ENCODE measurements at regions not wholly inside any gene's neighbourhood (a gene's known extent, or its start where the extent isn't known, plus 50 kb on each side); places are given as distances from the start of the nearest gene placed in this dataset.

GRCh38 chr15:61511089-61511488 lies 282.0 kb upstream of the RORA start:
- intact Hi-C loops (cut with DNase I), result no loop called here
- DNase-seq (ENCODE audit: low spot score), result no peak

DNA sequence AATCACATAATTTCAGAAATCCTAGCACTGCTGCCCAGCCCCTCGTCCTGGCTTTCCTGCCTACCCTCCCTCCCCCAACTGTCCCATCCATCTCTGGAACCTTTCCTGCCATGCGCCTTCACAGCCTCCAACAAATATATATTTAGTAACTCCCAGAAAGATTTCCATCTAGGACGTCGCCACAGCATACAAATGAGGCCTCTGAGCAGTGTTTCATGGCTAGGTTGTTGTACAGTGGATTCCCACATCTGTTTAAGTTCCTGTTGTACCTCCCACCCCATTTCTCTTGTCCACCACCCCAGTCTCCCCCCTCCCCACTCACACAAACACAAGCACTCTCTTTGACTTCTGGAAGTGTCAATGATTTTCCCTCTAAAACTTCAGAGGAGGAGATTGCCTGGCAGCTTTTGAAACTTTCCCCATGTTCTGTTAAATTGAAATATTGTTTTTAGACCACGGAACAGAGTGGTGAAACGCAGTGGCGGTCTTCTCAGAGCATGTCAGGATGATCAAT lies 280.3 kb upstream of the RORA start:
- intact Hi-C loops (cut with DNase I), result no loop called here
- DNase-seq (ENCODE audit: low spot score), result no peak

GRCh38 chr15:61503383-61503969 lies 274.4 kb upstream of the RORA start:
- intact Hi-C loops (cut with DNase I), result no loop called here
- DNase-seq (ENCODE audit: low spot score), result no peak

GRCh38 chr15:61501815-61502389 lies 272.8 kb upstream of the RORA start:
- intact Hi-C loops (cut with DNase I), result no loop called here
- no peak for DNase-seq (ENCODE audit: low spot score)

GRCh38 chr15:61500951-61501620 lies 272.0 kb upstream of the RORA start:
- intact Hi-C loops (cut with DNase I), result no loop called here
- no peak for DNase-seq (ENCODE audit: low spot score)

DNA sequence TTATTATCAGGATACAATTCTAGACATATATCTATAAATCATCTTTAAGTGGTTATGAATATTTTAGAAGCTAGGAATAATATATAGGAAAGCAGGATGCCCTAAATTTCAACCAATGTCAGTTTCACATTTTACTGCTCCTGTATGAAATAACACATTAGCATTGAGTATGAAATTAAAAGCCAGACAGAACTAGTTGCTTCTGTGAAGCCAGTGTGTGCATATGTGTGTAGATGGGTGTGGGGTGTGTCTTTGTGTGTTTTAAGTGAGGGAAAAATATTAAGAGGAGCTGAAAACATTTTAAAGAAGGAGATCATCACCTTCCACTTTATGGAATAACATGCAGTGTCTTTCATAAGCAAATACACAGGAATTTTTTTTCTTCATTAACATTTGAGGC lies 271.4 kb upstream of the RORA start:
- no peak for DNase-seq (ENCODE audit: low spot score)
- intact Hi-C loops (cut with DNase I), result no loop called here

DNA sequence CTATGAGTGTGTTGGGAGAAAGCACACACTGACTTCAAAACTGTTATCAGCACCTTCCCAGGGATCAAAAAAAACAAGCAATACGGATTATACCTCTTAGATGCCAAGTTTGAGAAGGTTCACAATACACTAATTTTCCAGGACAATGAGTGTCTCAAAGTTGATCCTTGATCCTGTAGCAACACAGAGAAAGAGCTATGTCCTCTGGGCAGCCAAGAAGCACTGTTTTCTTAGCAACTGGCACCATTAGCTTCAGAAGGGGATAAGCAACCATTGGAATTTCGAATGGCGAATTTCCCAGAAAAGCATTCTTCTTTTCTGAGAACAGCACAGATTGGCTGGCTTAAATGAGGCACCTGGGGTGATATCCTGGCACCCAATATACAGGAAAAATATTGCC lies 270.3 kb upstream of the RORA start:
- no peak for DNase-seq (ENCODE audit: low spot score)
- intact Hi-C loops (cut with DNase I), result no loop called here

DNA sequence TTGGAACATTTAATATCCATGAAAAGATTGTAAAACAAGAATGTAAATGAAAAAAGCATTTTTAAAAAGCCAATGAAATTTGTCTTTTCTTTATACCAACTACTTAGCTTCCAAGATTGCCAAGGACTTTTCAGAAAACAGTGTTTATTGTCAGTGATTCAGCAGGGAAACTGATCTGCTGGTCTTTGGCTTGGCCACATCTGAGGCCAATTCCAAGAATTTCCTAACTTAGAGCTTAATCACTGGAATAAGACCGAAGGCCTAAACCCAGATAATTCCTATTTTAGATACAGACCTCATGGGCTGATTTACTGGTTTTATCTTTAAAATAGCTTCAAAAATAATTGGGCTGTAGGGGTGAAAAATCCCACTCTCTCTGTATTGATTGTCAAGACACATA lies 260.5 kb upstream of the RORA start:
- no peak for DNase-seq (ENCODE audit: low spot score)

GRCh38 chr15:61483599-61483998 lies 254.5 kb upstream of the RORA start:
- no peak for DNase-seq (ENCODE audit: low spot score)
- intact Hi-C loops (cut with DNase I), result no loop called here

More for the DNA sequence above, 260.5 kb upstream of the RORA start:
- intact Hi-C loops (cut with DNase I), result no loop called here

DNA sequence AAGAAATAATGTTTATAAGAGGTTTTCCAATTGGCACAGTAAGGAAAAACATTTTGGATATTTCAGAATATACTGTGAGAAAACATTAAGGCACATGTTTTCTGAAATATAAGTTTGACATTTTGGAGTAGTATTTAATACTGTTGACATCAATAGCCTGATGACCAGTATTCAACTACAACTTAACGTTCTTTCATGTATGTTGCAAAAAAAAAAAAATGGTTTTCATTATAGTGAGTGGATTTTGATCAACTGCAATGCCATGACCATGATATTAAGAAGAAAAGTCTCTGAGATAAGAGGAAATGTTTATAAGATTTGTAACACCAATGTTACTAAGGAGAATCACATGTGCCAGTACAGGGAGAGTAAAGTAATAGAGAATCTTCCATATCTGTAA lies 252.8 kb upstream of the RORA start:
- no peak for DNase-seq (ENCODE audit: low spot score)
- intact Hi-C loops (cut with DNase I), result no loop called here

DNA sequence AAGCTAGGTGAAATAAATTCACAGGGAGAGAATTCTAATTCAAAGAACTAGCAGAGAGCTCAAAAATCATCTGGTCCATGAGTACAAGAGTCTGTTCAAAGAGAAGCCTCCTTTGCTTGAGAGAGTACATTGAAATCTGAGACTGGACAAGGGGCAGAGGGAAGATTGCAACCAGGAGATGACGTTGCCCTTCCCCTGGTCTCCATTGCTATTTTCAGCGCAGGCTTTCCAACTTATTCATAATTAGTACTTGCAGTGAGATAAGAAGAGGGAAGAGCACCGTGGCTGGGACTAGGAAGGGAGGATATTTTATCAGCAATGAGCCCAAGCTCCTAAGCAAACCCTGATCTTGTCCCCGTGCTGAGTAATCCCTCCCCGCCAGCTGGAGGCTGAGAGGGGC lies 251.8 kb upstream of the RORA start:
- no peak for DNase-seq (ENCODE audit: low spot score)
- intact Hi-C loops (cut with DNase I), result no loop called here

DNA sequence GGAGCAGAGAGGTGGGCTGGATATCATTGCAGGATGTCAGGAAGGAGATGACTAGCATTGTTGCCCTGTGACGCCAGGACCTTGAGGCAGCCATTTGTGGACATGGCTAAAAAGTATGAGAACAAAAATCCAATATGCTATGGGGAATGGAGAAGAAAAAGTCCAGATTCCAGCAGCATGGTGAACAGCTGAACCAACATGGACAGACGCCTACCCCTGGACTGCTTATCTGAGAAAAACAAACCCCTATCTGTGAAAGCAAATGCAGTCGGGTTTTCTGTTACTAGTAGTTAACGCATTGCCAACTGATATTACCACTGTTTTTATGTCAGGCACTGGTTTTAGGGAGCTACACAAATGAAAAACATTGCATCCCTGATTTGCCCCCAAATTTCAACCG lies 251.2 kb upstream of the RORA start:
- no peak for DNase-seq (ENCODE audit: low spot score)
- intact Hi-C loops (cut with DNase I), result no loop called here

DNA sequence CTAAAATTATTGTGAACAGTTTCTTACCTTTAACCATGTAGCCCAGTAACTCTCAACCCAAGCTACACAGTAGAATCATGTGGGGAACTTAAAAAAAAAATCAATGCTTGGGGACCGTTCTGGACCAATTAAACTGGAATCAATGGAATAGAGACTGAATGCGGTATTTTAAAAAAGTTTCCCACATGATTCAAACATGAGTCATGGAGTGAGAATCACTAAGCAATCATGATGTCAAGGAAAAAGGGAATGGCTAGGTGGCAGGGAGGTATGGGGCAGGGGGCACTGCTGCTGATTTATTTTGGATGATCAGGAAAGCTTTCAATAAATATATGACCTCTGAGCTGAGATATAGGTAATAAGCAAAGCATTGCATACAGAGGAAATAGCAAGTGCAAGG lies 250.5 kb upstream of the RORA start:
- intact Hi-C loops (cut with DNase I), result no loop called here
- no peak for DNase-seq (ENCODE audit: low spot score)

- no peak for DNase-seq (ENCODE audit: low spot score)
- intact Hi-C loops (cut with DNase I), result no loop called here
Measured at GRCh38 chr15:61476741-61477140, 247.6 kb upstream of the RORA start.

DNA sequence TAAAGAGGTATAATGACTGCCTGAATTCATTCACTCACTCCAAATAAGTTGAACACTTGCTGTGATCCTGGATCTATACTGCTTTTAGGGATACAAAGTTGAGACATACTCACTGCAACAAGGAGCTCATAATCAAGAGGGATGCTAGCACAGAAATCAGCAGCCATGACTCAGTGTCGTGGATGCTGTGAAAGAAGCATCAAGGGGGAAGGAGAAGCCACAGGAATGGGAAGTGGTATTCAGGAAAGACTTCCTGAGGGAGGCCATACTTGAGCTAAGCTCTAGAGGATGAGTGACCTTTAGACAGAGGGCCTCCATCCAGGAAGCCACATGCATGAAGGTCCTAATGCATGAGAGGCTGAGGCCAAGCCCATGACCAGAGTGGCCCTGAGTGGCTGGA lies 245.7 kb upstream of the RORA start:
- intact Hi-C loops (cut with DNase I), result no loop called here
- no peak for DNase-seq (ENCODE audit: low spot score)

DNA sequence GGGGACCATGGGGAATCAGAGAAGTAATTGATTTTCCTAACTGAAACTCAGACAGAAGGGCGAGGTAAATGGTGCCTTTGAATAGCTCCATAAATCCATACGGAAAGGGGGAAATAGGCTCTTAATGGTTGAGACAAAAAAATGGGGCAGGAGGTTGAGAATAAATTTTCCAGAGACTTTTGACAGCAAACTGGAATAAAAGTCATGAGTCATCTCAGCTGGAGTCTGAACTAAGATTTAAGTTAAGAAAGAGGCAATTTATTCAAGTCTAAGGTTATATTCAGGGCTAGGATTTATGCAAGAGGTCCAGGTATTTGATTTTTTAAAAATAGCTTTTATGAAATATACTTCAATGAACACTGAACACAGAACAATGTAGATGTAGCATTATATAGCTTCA lies 238.7 kb upstream of the RORA start:
- intact Hi-C loops (cut with DNase I), result no loop called here
- no peak for DNase-seq (ENCODE audit: low spot score)

DNA sequence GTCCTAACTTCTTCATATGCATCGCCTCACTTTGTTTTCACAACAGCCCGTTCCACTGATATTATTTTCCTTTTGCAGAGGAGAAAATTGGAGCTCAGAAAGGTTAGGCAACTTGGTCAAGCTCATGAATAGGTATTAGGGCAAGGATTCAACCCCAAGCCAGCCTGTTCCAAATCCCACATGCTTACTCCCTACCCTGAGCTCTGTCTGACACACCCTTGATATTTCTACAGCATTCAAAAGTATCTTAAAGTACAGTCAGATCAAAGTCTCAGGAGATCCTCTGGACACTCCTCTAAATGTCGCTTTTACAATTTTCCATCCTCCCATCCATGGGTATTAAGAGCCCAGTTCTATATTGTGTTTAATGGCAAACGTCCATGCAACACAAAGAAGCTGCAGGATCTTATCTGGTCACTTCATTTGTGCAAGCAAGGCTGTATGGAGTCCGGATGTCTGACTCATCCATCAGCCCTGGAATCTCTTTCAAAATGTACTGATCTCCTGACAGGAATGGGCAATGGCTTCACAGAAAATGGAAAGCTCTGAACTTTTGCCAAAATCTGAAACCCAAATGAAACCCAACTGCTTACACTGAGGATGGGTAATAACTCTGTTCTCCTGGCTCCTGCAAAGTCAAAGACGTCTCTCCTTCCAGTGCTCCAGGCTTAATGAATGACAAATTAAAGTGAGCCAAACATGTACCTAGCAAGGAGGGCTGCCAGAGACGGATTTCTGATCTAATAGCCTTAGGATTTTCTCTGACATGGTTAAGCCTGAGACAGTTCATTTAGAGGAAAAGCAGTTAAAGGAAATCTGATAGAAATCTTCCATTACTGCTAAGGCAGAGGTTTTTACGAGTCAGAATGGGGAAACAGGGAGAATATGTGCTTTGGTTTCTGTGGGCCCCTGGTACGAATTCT lies 230.9 kb upstream of the RORA start:
- DNase-seq (ENCODE audit: low spot score), result no peak
- intact Hi-C loops (cut with DNase I), result no loop called here

- no peak for DNase-seq (ENCODE audit: low spot score)
- intact Hi-C loops (cut with DNase I), result loop anchor here in 1 of 2 donors (1.0 kb wide), 1 partner anchor 22 kb away; no protein-coding TSS in a partner anchor
Measured at GRCh38 chr15:61457050-61457733, 228.1 kb upstream of the RORA start.

DNA sequence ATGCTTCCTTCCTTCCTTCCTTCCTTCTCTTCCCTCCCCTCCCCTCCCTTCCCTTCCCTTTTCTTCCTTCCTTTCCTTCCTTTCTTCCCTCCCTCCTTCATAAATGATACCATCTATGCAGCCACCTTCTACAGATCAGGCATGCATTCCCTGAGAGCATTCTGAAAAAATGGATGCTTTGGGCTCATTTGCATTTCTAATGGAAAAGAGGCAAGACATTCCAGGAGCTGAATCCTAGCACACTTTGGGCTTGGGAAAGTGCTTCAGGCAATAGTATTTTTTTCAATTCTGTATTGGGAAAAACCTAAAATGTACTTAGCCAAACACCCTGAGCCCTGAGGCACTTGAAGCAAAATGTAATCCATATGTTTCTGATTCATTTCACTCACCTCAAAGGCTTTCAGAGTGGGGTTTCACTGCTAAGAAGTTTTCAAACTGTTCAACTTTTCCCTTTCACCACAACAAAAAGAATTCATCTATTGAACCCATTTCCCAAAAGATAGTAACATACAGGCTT lies 220.1 kb upstream of the RORA start:
- intact Hi-C loops (cut with DNase I), result no loop called here
- DNase-seq (ENCODE audit: low spot score), result no peak

All from posterior vena cava (tissue), 2 donors.